Lung (tissue), 11 donors: ENCODE measurements at regions not wholly inside any gene's neighbourhood (a gene's known extent, or its start where the extent isn't known, plus 50 kb on each side); places are given as distances from the start of the nearest gene placed in this dataset.
A peak's percentile ranks its signal among the peaks of the same experiment; 100 is the strongest.

ENCODE experiments used
- ATAC-seq: fragments of 200-7000 bp; cut with Tn5 transposase; one replicate; pipeline ENCODE4 v1.9.1; 2020; ENCODE audit warnings: moderate number of reproducible peaks; ENCODE audit not compliant: insufficient read depth, low FRiP score
- DNase-seq, 3 donors: peaks; one replicate each; pipeline ENCODE4 v3.0.0-alpha.2; 2013 to 2017
- H3K27ac ChIP-seq, 2 donors: one replicate each; pipeline ENCODE4 v1.5.1; 2013; ENCODE audit warnings: mild to moderate bottlenecking in 2 of 2, moderate library complexity in 2 of 2, control low read depth in 1 of 2, inconsistent platforms in 1 of 2, low read depth in 1 of 2, low read length in 1 of 2
- H3K27me3 ChIP-seq, 3 donors: one replicate each; pipeline ENCODE4 v1.5.1; 2013; ENCODE audit warnings: low read length in 2 of 3; ENCODE audit not compliant: control insufficient read depth in 3 of 3, insufficient read depth in 3 of 3
- H3K36me3 ChIP-seq, 4 donors: one replicate each; pipeline ENCODE4 v1.5.1; 2013; ENCODE audit warnings: low read length in 4 of 4, mild to moderate bottlenecking in 1 of 4, moderate library complexity in 1 of 4; ENCODE audit not compliant: control insufficient read depth in 4 of 4, insufficient read depth in 4 of 4
- H3K4me1 ChIP-seq, 5 donors: one replicate each; pipeline ENCODE4 v1.5.1; 2013; ENCODE audit warnings: low read length in 5 of 5, mild to moderate bottlenecking in 2 of 5, moderate library complexity in 1 of 5; ENCODE audit not compliant: control insufficient read depth in 5 of 5, insufficient read depth in 5 of 5
- H3K4me3 ChIP-seq: one replicate; pipeline ENCODE4 v1.5.1; 2013; ENCODE audit warnings: mild to moderate bottlenecking, control low read depth, moderate library complexity
- H3K9ac ChIP-seq, 2 donors: one replicate each; pipeline ENCODE4 v1.5.1; 2013; ENCODE audit warnings: low read length in 2 of 2, control low read depth in 1 of 2; ENCODE audit not compliant: insufficient read depth in 1 of 2
- H3K9me3 ChIP-seq, 4 donors: one replicate each; pipeline ENCODE4 v1.5.1; 2013; ENCODE audit warnings: low read length in 3 of 4, mild to moderate bottlenecking in 1 of 4, moderate library complexity in 1 of 4; ENCODE audit not compliant: control insufficient read depth in 4 of 4, insufficient read depth in 3 of 4
- CTCF ChIP-seq: IDR thresholded peaks from 2 replicates; pipeline ENCODE4 v1.5.1; 2012; ENCODE audit warnings: mild to moderate bottlenecking; ENCODE audit errors: control extremely low read depth, extremely low read depth
- WGBS, 2 donors: extraction: QIAGEN DNeasy Blood & Tissue Kit; methylation state at CpG; one replicate each; pipeline ENCODE4 v1.1.7; 2013; 5-methylcytosine and 5-hydroxymethylcytosine counted together
- donor health status: control.
- donor health status: control.
- donor health status: Bipolar disorder and iron deficiency.
- donor health status: healthy.
- donor health status: DM: yes; HTN: yes; CAD: no.

- H3K4me1 ChIP-seq, result peaks cover 8 to 38% (median 16%) of the 10 kb centered on the region in 5 donors
- H3K9me3 ChIP-seq, result no peaks in the 10 kb centered on the region
- no peak for ATAC-seq
- 70 to 83% methylated on average over 2 of the region's 2 CpGs for WGBS, 2 donors
- no peak overlapping the region for H3K9ac ChIP-seq
- no peak overlapping the region for H3K27ac ChIP-seq
- no peak for TF ChIP-seq CTCF
- H3K4me3 ChIP-seq, result no peak overlapping the region
- H3K36me3 ChIP-seq, result no peaks in the 10 kb centered on the region
- no peaks in the 10 kb centered on the region for H3K27me3 ChIP-seq
- DNase-seq, result peak in 2 of 3 donors; percentile 69 to 77
Measured at GRCh38 chr11:86149792-86150191, 80.9 kb upstream of the PICALM start.

GRCh38 chr11:86148345-86148747 lies 79.5 kb upstream of the PICALM start:
- WGBS, 2 donors, result 91 to 93% methylated on average over 3 of the region's 3 CpGs

GRCh38 chr11:86147004-86147403 lies 78.1 kb upstream of the PICALM start:
- DNase-seq (no peak), ATAC-seq (no peak)
- no peaks in the 10 kb centered on the region for H3K36me3 ChIP-seq
- H3K27me3 ChIP-seq, result no peaks in the 10 kb centered on the region
- H3K4me1 ChIP-seq, result peaks cover 8 to 29% (median 15%) of the 10 kb centered on the region in 5 donors
- no peak for TF ChIP-seq CTCF
- WGBS, 2 donors, result 90 to 94% methylated on average over 3 of the region's 3 CpGs
- H3K4me3 ChIP-seq, result no peak overlapping the region
- no peak overlapping the region for H3K9ac ChIP-seq
- no peak overlapping the region for H3K27ac ChIP-seq
- H3K9me3 ChIP-seq, result no peaks in the 10 kb centered on the region

More at GRCh38 chr11:86148345-86148747, 79.5 kb upstream of the PICALM start:
- Histone ChIP-seq H3K27me3 (no peaks in the 10 kb centered on the region), H3K9me3 (no peaks in the 10 kb centered on the region), H3K9ac (no peak overlapping the region), H3K36me3 (no peaks in the 10 kb centered on the region), H3K4me3 (no peak overlapping the region), H3K4me1 (peaks cover 8 to 38% (median 16%) of the 10 kb centered on the region in 5 donors), H3K27ac (no peak overlapping the region)
- ATAC-seq (no peak), DNase-seq (no peak)
- TF ChIP-seq CTCF, result no peak
